CD4-positive, CD25-positive, alpha-beta regulatory T cell (primary cell): ENCODE measurements at regions not wholly inside any gene's neighbourhood (a gene's known extent, or its start where the extent isn't known, plus 50 kb on each side); places are given as distances from the start of the nearest gene placed in this dataset.

Experiments
- ATAC-seq, 2 donors: fragments of 150-1000 bp; cut with Tn5 transposase; one replicate each; pipeline ENCODE4 v1.10.0; 2021; ENCODE audit warnings: low read depth in 2 of 2, moderate number of reproducible peaks in 2 of 2, moderate library complexity in 1 of 2
- DNase-seq, 3 donors: peaks; one replicate each; pipeline versions ENCODE4 v3.0.0 to v3.0.0-alpha.2; 2012 to 2022; ENCODE audit warnings: mixed read lengths in 1 of 3
- H3K27ac ChIP-seq: one replicate; pipeline ENCODE4 v1.7.0; 2013; ENCODE audit warnings: mild to moderate bottlenecking, low read length; ENCODE audit not compliant: insufficient read depth, poor library complexity, severe bottlenecking
- H3K27me3 ChIP-seq: one replicate; pipeline ENCODE4 v1.7.0; 2013; ENCODE audit warnings: low read length; ENCODE audit not compliant: control insufficient read depth, insufficient read depth
- H3K36me3 ChIP-seq: one replicate; pipeline ENCODE4 v1.7.0; 2013; ENCODE audit warnings: mild to moderate bottlenecking, low read length, moderate library complexity; ENCODE audit not compliant: control insufficient read depth, insufficient read depth
- H3K4me1 ChIP-seq: 2 replicates; pipeline ENCODE4 v1.7.0; 2013; ENCODE audit warnings: mild to moderate bottlenecking, low read length; ENCODE audit not compliant: insufficient read depth, control insufficient read depth, poor library complexity, severe bottlenecking
- H3K4me3 ChIP-seq: one replicate; pipeline ENCODE4 v1.7.0; 2013; ENCODE audit warnings: low read depth, mild to moderate bottlenecking, low read length, moderate library complexity
- H3K9me3 ChIP-seq, 2 experiments: 1 replicate in 1 of 2; 2 replicates in 1 of 2; pipeline ENCODE4 v1.7.0; 2013; ENCODE audit warnings: low read length in 2 of 2, mild to moderate bottlenecking in 1 of 2, moderate library complexity in 1 of 2; ENCODE audit not compliant: control insufficient read depth in 2 of 2
- H3K27ac Mint-ChIP-seq, 3 donors: one replicate each; pipeline ENCODE4 v1.8.0; 2020 to 2022; ENCODE audit warnings: mild to moderate bottlenecking in 3 of 3, mixed read lengths in 3 of 3, moderate library complexity in 2 of 3
- H3K27me3 Mint-ChIP-seq: one replicate; pipeline ENCODE4 v1.8.0; 2022; ENCODE audit warnings: mild to moderate bottlenecking, mixed read lengths
- H3K36me3 Mint-ChIP-seq: one replicate; pipeline ENCODE4 v1.8.0; 2020; ENCODE audit warnings: mixed read lengths
- H3K4me1 Mint-ChIP-seq, 4 donors: one replicate each; pipeline ENCODE4 v1.8.0; 2020 to 2022; ENCODE audit warnings: mixed read lengths in 4 of 4, mild to moderate bottlenecking in 1 of 4
- H3K4me3 Mint-ChIP-seq, 4 donors: one replicate each; pipeline ENCODE4 v1.8.0; 2020 to 2022; ENCODE audit warnings: mild to moderate bottlenecking in 4 of 4, mixed read lengths in 4 of 4, moderate library complexity in 3 of 4
- H3K9me3 Mint-ChIP-seq, 7 donors: one replicate each; pipeline ENCODE4 v1.8.0; 2020 to 2022; ENCODE audit warnings: mixed read lengths in 7 of 7, mild to moderate bottlenecking in 3 of 7, moderate library complexity in 2 of 7

- Mint-ChIP-seq H3K27me3 (no peaks in the 10 kb centered on the region), H3K4me1 (peaks cover 0 to 2% (median 0%) of the 10 kb centered on the region in 4 donors), H3K9me3 (peaks cover 0 to 4% (median 0%) of the 10 kb centered on the region in 7 donors), H3K27ac (no peak overlapping the region), H3K4me3 (no peak overlapping the region), H3K36me3 (no peaks in the 10 kb centered on the region)
- H3K27ac ChIP-seq = no peak overlapping the region
- H3K9me3 ChIP-seq = no peaks in the 10 kb centered on the region
- H3K36me3 ChIP-seq = no peaks in the 10 kb centered on the region
- no peaks in the 10 kb centered on the region for H3K27me3 ChIP-seq
- ATAC-seq = no peak
- H3K4me1 ChIP-seq = no peaks in the 10 kb centered on the region
- DNase-seq = no peak
- no peak overlapping the region for H3K4me3 ChIP-seq
Measured at GRCh38 chr1:4344065-4344732, 310.2 kb upstream of the AJAP1 start.

GRCh38 chr1:4345094-4345493 lies 309.3 kb upstream of the AJAP1 start:
- Mint-ChIP-seq H3K4me3 (no peak overlapping the region), H3K27me3 (no peaks in the 10 kb centered on the region), H3K4me1 (peaks cover 0 to 2% (median 0%) of the 10 kb centered on the region in 4 donors), H3K27ac (no peak overlapping the region), H3K36me3 (no peaks in the 10 kb centered on the region), H3K9me3 (peaks cover 0 to 2% (median 0%) of the 10 kb centered on the region in 7 donors)
- H3K9me3 ChIP-seq = no peaks in the 10 kb centered on the region
- DNase-seq = no peak
- no peaks in the 10 kb centered on the region for H3K4me1 ChIP-seq
- no peaks in the 10 kb centered on the region for H3K36me3 ChIP-seq
- H3K27ac ChIP-seq = no peak overlapping the region
- no peak overlapping the region for H3K4me3 ChIP-seq
- H3K27me3 ChIP-seq = no peaks in the 10 kb centered on the region
- no peak for ATAC-seq

DNA sequence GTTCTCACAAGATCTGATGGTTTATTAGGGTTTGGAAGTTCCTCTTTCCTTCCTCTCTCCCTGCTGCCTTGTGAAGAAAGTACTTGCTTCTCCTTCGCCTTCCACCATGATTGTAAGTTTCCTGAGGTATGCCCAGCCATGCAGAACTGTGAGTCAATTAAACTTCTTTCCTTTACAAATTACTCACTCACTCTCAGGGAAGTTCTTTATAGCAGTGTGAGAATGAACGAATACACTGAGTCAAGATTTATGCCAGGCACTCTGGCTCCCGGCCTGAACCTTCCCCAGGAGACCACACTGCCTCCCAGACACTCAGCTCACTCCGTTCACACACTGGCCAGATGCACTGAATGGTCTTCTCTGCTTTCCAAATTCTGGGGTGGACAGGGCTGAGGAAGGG lies 308.3 kb upstream of the AJAP1 start:
- no peak for ATAC-seq
- no peak overlapping the region for H3K4me3 ChIP-seq
- Mint-ChIP-seq H3K4me3 (no peak overlapping the region), H3K9me3 (peaks cover 0 to 3% (median 0%) of the 10 kb centered on the region in 7 donors), H3K4me1 (peaks cover 0 to 2% (median 0%) of the 10 kb centered on the region in 4 donors), H3K27ac (no peak overlapping the region), H3K36me3 (no peaks in the 10 kb centered on the region), H3K27me3 (no peaks in the 10 kb centered on the region)
- no peaks in the 10 kb centered on the region for H3K27me3 ChIP-seq
- no peaks in the 10 kb centered on the region for H3K9me3 ChIP-seq
- no peaks in the 10 kb centered on the region for H3K36me3 ChIP-seq
- no peak overlapping the region for H3K27ac ChIP-seq
- DNase-seq = no peak
- no peaks in the 10 kb centered on the region for H3K4me1 ChIP-seq

- ATAC-seq (no peak), DNase-seq (no peak)
- Histone ChIP-seq H3K9me3 (no peaks in the 10 kb centered on the region), H3K4me1 (no peaks in the 10 kb centered on the region), H3K27me3 (no peaks in the 10 kb centered on the region), H3K27ac (no peak overlapping the region), H3K4me3 (no peak overlapping the region), H3K36me3 (no peaks in the 10 kb centered on the region)
- Mint-ChIP-seq H3K4me1 (no peaks in the 10 kb centered on the region), H3K9me3 (peaks cover 0 to 1% (median 0%) of the 10 kb centered on the region in 7 donors), H3K4me3 (no peak overlapping the region), H3K36me3 (no peaks in the 10 kb centered on the region), H3K27ac (no peak overlapping the region), H3K27me3 (no peaks in the 10 kb centered on the region)
Measured at GRCh38 chr1:4351453-4351852, 303.0 kb upstream of the AJAP1 start.

GRCh38 chr1:4353090-4353856 lies 301.1 kb upstream of the AJAP1 start:
- DNase-seq = no peak
- Mint-ChIP-seq H3K4me3 (no peak overlapping the region), H3K4me1 (no peaks in the 10 kb centered on the region), H3K27ac (no peak overlapping the region), H3K36me3 (no peaks in the 10 kb centered on the region), H3K27me3 (no peaks in the 10 kb centered on the region), H3K9me3 (peaks cover 0 to 2% (median 0%) of the 10 kb centered on the region in 7 donors)
- H3K9me3 ChIP-seq = no peaks in the 10 kb centered on the region
- H3K27ac ChIP-seq = no peak overlapping the region
- no peak for ATAC-seq
- no peaks in the 10 kb centered on the region for H3K36me3 ChIP-seq
- H3K4me3 ChIP-seq = no peak overlapping the region
- H3K4me1 ChIP-seq = no peaks in the 10 kb centered on the region
- H3K27me3 ChIP-seq = no peaks in the 10 kb centered on the region

GRCh38 chr1:4355839-4356238 lies 298.6 kb upstream of the AJAP1 start:
- no peak for ATAC-seq
- Mint-ChIP-seq H3K4me3 (no peak overlapping the region), H3K9me3 (peaks cover 0 to 2% (median 0%) of the 10 kb centered on the region in 7 donors), H3K27ac (no peak overlapping the region), H3K36me3 (no peaks in the 10 kb centered on the region), H3K4me1 (no peaks in the 10 kb centered on the region), H3K27me3 (peaks cover 4% of the 10 kb centered on the region)
- H3K27me3 ChIP-seq = no peaks in the 10 kb centered on the region
- DNase-seq = no peak
- H3K36me3 ChIP-seq = no peaks in the 10 kb centered on the region
- H3K9me3 ChIP-seq = no peaks in the 10 kb centered on the region
- H3K4me3 ChIP-seq = no peak overlapping the region
- H3K27ac ChIP-seq = no peak overlapping the region
- no peaks in the 10 kb centered on the region for H3K4me1 ChIP-seq

- no peak overlapping the region for H3K4me3 Mint-ChIP-seq
- Histone ChIP-seq H3K4me1 (no peaks in the 10 kb centered on the region), H3K36me3 (no peaks in the 10 kb centered on the region), H3K9me3 (peaks cover 0 to 4% of the 10 kb centered on the region in 2 experiments), H3K4me3 (no peak overlapping the region), H3K27ac (no peak overlapping the region), H3K27me3 (no peaks in the 10 kb centered on the region)
- peaks cover 4% of the 10 kb centered on the region for H3K27me3 Mint-ChIP-seq
- H3K9me3 Mint-ChIP-seq = peaks cover 0 to 10% (median 3%) of the 10 kb centered on the region in 7 donors
- no peaks in the 10 kb centered on the region for H3K4me1 Mint-ChIP-seq
- DNase-seq (no peak), ATAC-seq (no peak)
- no peak overlapping the region for H3K27ac Mint-ChIP-seq
- no peaks in the 10 kb centered on the region for H3K36me3 Mint-ChIP-seq
Measured at GRCh38 chr1:4362314-4363044, 291.9 kb upstream of the AJAP1 start.
